Astrocyte (in vitro differentiated cells and primary cell): ENCODE measurements at regions not wholly inside any gene's neighbourhood (a gene's known extent, or its start where the extent isn't known, plus 50 kb on each side); places are given as distances from the start of the nearest gene placed in this dataset.

Experiments used
- DNase-seq: peaks from one replicate; pipeline ENCODE4 v3.0.0-alpha.2; 2010; ENCODE audit warnings: low read depth
- FAIRE-seq: peaks from 2 replicates; lab custom pipeline; 2011; peaks lifted over from hg19 to GRCh38; lab: Jason Lieb, UNC
- H2AFZ ChIP-seq: 2 replicates; pipeline ENCODE4 v1.6.0; 2012; ENCODE audit warnings: low read depth, low read length, inconsistent platforms
- H3K27ac ChIP-seq: 2 replicates; pipeline ENCODE4 v1.5.1; 2011; ENCODE audit warnings: low read depth, low read length, inconsistent platforms
- H3K27me3 ChIP-seq: 2 replicates; pipeline ENCODE4 v1.6.0; 2011; ENCODE audit warnings: low read length, inconsistent platforms; ENCODE audit not compliant: insufficient read depth
- H3K36me3 ChIP-seq: 2 replicates; pipeline ENCODE4 v1.5.1; 2011; ENCODE audit warnings: low read length, inconsistent platforms; ENCODE audit not compliant: insufficient read depth
- H3K4me1 ChIP-seq: 2 replicates; pipeline ENCODE4 v1.5.1; 2011; ENCODE audit warnings: low read length, inconsistent platforms; ENCODE audit not compliant: insufficient read depth
- H3K4me2 ChIP-seq: 2 replicates; pipeline ENCODE4 v1.6.0; 2012; ENCODE audit warnings: low read length, inconsistent platforms
- H3K4me3 ChIP-seq: 2 replicates; pipeline ENCODE4 v1.5.1; 2011; ENCODE audit warnings: low read depth, mild to moderate bottlenecking, low read length, inconsistent platforms; ENCODE audit not compliant: insufficient read depth
- H3K79me2 ChIP-seq: 2 replicates; pipeline ENCODE4 v1.6.0; 2012; ENCODE audit warnings: mild to moderate bottlenecking, low read length, inconsistent platforms; ENCODE audit not compliant: insufficient read depth
- H3K9ac ChIP-seq: 2 replicates; pipeline ENCODE4 v1.6.0; 2012; ENCODE audit warnings: mild to moderate bottlenecking, low read length, inconsistent platforms
- H3K9me3 ChIP-seq: 2 replicates; pipeline ENCODE4 v1.5.1; 2012; ENCODE audit warnings: low read depth, mild to moderate bottlenecking, low read length, inconsistent platforms; ENCODE audit not compliant: insufficient read depth
- H4K20me1 ChIP-seq: 2 replicates; pipeline ENCODE4 v1.6.0; 2012; ENCODE audit warnings: low read length, inconsistent platforms; ENCODE audit not compliant: insufficient read depth
- H3K27ac Mint-ChIP-seq: one replicate; pipeline ENCODE4 v1.8.0; 2021; ENCODE audit warnings: mild to moderate bottlenecking, mixed read lengths; ENCODE audit not compliant: unreplicated experiment
- H3K27me3 Mint-ChIP-seq: one replicate; pipeline ENCODE4 v1.8.0; 2021; ENCODE audit warnings: low read depth, mixed read lengths; ENCODE audit not compliant: unreplicated experiment
- H3K36me3 Mint-ChIP-seq: one replicate; pipeline ENCODE4 v1.8.0; 2021; ENCODE audit warnings: low read depth, mixed read lengths; ENCODE audit not compliant: unreplicated experiment
- H3K4me1 Mint-ChIP-seq: one replicate; pipeline ENCODE4 v1.8.0; 2021; ENCODE audit warnings: low read depth, mixed read lengths; ENCODE audit not compliant: unreplicated experiment
- H3K4me3 Mint-ChIP-seq: one replicate; pipeline ENCODE4 v1.8.0; 2021; ENCODE audit warnings: mild to moderate bottlenecking, moderate library complexity, mixed read lengths; ENCODE audit not compliant: unreplicated experiment
- H3K9me3 Mint-ChIP-seq: one replicate; pipeline ENCODE4 v1.8.0; 2021; ENCODE audit warnings: mild to moderate bottlenecking, mixed read lengths; ENCODE audit not compliant: unreplicated experiment
- EZH2 ChIP-seq: IDR thresholded peaks from 2 replicates; pipeline ENCODE4 v1.6.1; 2012; ENCODE audit warnings: mild to moderate bottlenecking, low read length, inconsistent platforms; ENCODE audit not compliant: insufficient read depth
- TF ChIP-seq, protein P1 (sequence below): IDR thresholded peaks from 2 replicates; pipeline ENCODE4 v1.5.1; 2011; ENCODE audit warnings: low read depth, mild to moderate bottlenecking, inconsistent platforms, low read length, moderate library complexity; ENCODE audit not compliant: insufficient read depth

- Histone ChIP-seq H4K20me1 (no peaks in the 10 kb centered on the region), H3K79me2 (no peaks in the 10 kb centered on the region), H3K4me1 (no peaks in the 10 kb centered on the region), H3K4me2 (no peak overlapping the region), H3K36me3 (no peaks in the 10 kb centered on the region), H3K4me3 (no peak overlapping the region), H3K27me3 (no peaks in the 10 kb centered on the region), H3K9ac (no peak overlapping the region), H2AFZ (no peak overlapping the region), H3K9me3 (peaks cover under 1% of the 10 kb centered on the region), H3K27ac (no peak overlapping the region)
- TF ChIP-seq, protein P1, sequence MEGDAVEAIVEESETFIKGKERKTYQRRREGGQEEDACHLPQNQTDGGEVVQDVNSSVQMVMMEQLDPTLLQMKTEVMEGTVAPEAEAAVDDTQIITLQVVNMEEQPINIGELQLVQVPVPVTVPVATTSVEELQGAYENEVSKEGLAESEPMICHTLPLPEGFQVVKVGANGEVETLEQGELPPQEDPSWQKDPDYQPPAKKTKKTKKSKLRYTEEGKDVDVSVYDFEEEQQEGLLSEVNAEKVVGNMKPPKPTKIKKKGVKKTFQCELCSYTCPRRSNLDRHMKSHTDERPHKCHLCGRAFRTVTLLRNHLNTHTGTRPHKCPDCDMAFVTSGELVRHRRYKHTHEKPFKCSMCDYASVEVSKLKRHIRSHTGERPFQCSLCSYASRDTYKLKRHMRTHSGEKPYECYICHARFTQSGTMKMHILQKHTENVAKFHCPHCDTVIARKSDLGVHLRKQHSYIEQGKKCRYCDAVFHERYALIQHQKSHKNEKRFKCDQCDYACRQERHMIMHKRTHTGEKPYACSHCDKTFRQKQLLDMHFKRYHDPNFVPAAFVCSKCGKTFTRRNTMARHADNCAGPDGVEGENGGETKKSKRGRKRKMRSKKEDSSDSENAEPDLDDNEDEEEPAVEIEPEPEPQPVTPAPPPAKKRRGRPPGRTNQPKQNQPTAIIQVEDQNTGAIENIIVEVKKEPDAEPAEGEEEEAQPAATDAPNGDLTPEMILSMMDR = no peak
- no peak for TF ChIP-seq EZH2
- Mint-ChIP-seq H3K27ac (no peak overlapping the region), H3K4me3 (no peak overlapping the region), H3K27me3 (peaks cover 2% of the 10 kb centered on the region), H3K4me1 (peaks cover 5% of the 10 kb centered on the region), H3K9me3 (no peaks in the 10 kb centered on the region), H3K36me3 (no peaks in the 10 kb centered on the region)
- no peak for FAIRE-seq
- DNase-seq = no peak
These were observed 103.0 kb downstream of the SPATA19 start for GRCh38 chr11:133742353-133742752.

DNA sequence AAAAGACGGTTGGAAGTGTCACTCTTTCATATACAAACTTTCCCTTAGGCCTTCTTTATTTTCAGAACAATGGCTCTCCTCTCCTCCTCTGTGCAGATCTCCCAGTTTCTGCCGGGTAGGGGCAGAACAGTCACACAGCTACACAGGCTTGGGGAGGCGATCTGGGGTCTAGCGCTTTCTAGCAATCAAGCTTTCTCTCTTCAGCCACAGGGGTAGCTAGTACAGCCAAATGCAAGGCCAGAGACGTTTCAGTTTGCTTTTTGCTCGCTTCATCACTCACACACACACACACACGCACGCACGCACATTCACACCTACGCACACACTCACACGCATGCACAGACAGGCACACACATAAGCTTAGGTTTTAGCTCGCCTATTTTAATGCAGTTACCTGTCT lies 104.3 kb downstream of the SPATA19 start:
- H3K79me2 ChIP-seq = no peaks in the 10 kb centered on the region
- H3K27ac ChIP-seq = no peak overlapping the region
- no peak overlapping the region for H3K4me3 Mint-ChIP-seq
- peaks cover 3% of the 10 kb centered on the region for H3K9me3 Mint-ChIP-seq
- TF ChIP-seq, protein P1 = no peak
- TF ChIP-seq EZH2 = no peak
- H2AFZ ChIP-seq = no peak overlapping the region
- no peaks in the 10 kb centered on the region for H4K20me1 ChIP-seq
- no peaks in the 10 kb centered on the region for H3K36me3 Mint-ChIP-seq
- H3K27ac Mint-ChIP-seq = no peak overlapping the region
- peaks cover 4% of the 10 kb centered on the region for H3K4me1 Mint-ChIP-seq
- H3K4me2 ChIP-seq = no peak overlapping the region
- no peaks in the 10 kb centered on the region for H3K27me3 Mint-ChIP-seq
- H3K4me1 ChIP-seq = no peaks in the 10 kb centered on the region
- H3K4me3 ChIP-seq = no peak overlapping the region
- H3K9me3 ChIP-seq = no peaks in the 10 kb centered on the region
- H3K9ac ChIP-seq = no peak overlapping the region
- H3K27me3 ChIP-seq = no peaks in the 10 kb centered on the region
- no peaks in the 10 kb centered on the region for H3K36me3 ChIP-seq
- FAIRE-seq (no peak), DNase-seq (no peak)

- no peak for DNase-seq
- FAIRE-seq = no peak
- H3K4me1 Mint-ChIP-seq = no peaks in the 10 kb centered on the region
- TF ChIP-seq, protein P1 = no peak
- TF ChIP-seq EZH2 = no peak
- Histone ChIP-seq H3K4me3 (no peak overlapping the region), H3K79me2 (no peaks in the 10 kb centered on the region), H3K4me2 (no peak overlapping the region), H3K4me1 (no peaks in the 10 kb centered on the region), H3K27me3 (no peaks in the 10 kb centered on the region), H3K9me3 (no peaks in the 10 kb centered on the region), H3K27ac (no peak overlapping the region), H3K36me3 (no peaks in the 10 kb centered on the region), H4K20me1 (no peaks in the 10 kb centered on the region), H2AFZ (no peak overlapping the region), H3K9ac (no peak overlapping the region)
- H3K4me3 Mint-ChIP-seq = no peak overlapping the region
- peaks cover 7% of the 10 kb centered on the region for H3K9me3 Mint-ChIP-seq
- H3K27me3 Mint-ChIP-seq = peaks cover under 1% of the 10 kb centered on the region
- H3K27ac Mint-ChIP-seq = no peak overlapping the region
- H3K36me3 Mint-ChIP-seq = no peaks in the 10 kb centered on the region
These were observed 105.8 kb downstream of the SPATA19 start for GRCh38 chr11:133739481-133739880.
